GM12865 (cell line): ENCODE measurements at regions not wholly inside any gene's neighbourhood (a gene's known extent, or its start where the extent isn't known, plus 50 kb on each side); places are given as distances from the start of the nearest gene placed in this dataset.

Source experiments
- DNase-seq: peaks from one replicate; pipeline ENCODE4 v3.0.0; 2010; ENCODE audit warnings: low read depth
- H3K4me3 ChIP-seq: 2 replicates; pipeline ENCODE4 v1.5.1; 2011; ENCODE audit warnings: mild to moderate bottlenecking, low read depth, low read length, control low read depth
- TF ChIP-seq, protein P1 (sequence below): IDR thresholded peaks from 2 replicates; pipeline ENCODE4 v1.5.1; 2011; ENCODE audit warnings: low read length, control low read depth, low read depth, inconsistent platforms; ENCODE audit not compliant: insufficient read depth; ENCODE audit errors: missing control alignments

DNA sequence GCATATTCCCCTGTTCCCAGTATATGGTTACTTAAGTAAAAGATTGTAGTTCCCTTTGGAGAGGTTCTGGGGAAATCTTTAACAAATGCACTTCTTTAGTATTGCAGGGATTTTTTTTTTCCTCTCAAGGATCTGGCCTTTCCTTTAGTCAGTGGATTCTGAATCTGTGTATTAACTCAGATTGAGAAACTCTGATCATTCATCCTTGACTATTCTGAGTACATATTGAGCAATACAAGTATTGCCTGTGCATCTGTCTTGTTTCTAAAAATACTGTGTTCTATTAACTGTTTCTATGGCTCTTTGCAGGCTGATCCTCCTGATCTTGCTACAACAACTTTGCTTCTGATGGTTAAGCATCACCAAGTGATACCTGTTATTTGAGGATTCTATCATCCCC, 67.8 kb upstream of the FGGY start:
- peak; percentile 2 for DNase-seq
- TF ChIP-seq, protein P1, sequence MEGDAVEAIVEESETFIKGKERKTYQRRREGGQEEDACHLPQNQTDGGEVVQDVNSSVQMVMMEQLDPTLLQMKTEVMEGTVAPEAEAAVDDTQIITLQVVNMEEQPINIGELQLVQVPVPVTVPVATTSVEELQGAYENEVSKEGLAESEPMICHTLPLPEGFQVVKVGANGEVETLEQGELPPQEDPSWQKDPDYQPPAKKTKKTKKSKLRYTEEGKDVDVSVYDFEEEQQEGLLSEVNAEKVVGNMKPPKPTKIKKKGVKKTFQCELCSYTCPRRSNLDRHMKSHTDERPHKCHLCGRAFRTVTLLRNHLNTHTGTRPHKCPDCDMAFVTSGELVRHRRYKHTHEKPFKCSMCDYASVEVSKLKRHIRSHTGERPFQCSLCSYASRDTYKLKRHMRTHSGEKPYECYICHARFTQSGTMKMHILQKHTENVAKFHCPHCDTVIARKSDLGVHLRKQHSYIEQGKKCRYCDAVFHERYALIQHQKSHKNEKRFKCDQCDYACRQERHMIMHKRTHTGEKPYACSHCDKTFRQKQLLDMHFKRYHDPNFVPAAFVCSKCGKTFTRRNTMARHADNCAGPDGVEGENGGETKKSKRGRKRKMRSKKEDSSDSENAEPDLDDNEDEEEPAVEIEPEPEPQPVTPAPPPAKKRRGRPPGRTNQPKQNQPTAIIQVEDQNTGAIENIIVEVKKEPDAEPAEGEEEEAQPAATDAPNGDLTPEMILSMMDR, result no peak
- no peak overlapping the region for H3K4me3 ChIP-seq

- TF ChIP-seq, protein P1, result no peak
- no peak for DNase-seq
- no peak overlapping the region for H3K4me3 ChIP-seq
Measured at GRCh38 chr1:59230622-59231021, 66.3 kb upstream of the FGGY start.

DNA sequence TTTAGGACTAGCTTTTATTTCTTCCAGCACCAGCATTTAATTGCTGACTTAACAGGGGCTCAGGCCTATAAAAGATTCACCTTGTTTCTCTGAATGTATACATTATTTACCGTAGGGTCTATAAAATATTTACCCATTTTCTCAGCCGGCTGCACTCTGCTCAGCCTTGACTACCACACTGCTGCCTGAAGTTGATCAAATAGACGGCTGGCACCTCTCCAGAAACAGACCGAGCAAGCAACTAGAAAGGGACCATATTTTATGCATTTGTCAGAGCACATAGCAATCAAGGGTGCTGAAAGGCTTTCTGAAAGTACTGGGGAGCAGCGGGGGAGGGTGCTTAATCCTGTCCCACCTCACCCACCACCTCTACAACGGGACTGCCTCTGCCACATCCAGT, 64.7 kb upstream of the FGGY start:
- TF ChIP-seq, protein P1, result no peak
- no peak overlapping the region for H3K4me3 ChIP-seq
- DNase-seq, result no peak

DNA sequence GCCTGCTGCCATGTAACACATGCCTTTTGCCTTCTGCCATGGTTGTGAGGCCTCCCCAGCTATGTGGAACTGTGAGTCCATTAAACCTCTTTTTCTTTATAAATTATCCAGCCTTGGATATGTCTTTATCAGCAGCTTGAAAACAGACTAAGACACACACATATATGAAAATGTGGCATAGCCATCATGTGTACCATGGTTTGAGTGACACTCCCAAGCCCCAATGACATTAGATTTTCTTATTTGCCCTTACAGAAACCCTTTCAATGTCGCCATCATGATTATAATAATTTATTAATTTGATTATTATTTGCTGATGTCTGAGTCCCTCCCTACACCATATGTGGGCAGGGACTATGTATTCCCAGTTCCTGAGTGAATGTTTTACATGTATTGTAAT, 63.5 kb upstream of the FGGY start:
- TF ChIP-seq, protein P1, result no peak
- no peak for DNase-seq
- no peak overlapping the region for H3K4me3 ChIP-seq

- no peak overlapping the region for H3K4me3 ChIP-seq
- TF ChIP-seq, protein P1, result no peak
- no peak for DNase-seq
Measured at GRCh38 chr1:59236721-59237545, 60.0 kb upstream of the FGGY start.

DNA sequence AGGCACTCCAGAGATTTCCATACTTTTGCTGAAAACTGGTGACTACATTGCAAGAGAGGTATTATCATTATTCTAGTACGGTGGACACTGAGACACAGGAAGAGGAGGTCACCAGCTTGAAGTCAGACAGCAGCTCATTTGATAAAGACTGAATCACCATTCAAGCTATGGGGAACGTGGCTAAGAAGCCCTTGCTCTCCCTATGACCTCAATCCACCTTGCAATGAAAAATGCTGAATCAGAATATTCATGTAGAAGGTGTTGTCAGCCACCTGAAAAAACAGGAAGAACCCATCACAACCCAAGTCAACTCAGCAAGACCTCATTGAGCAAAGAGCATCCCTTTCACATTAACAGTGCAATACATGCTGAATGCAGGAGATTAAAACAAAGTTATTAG, 59.0 kb upstream of the FGGY start:
- DNase-seq, result no peak
- no peak overlapping the region for H3K4me3 ChIP-seq
- TF ChIP-seq, protein P1, result no peak
